ENCODE measurements at regions not wholly inside any gene's neighbourhood (a gene's known extent, or its start where the extent isn't known, plus 50 kb on each side); places are given as distances from the start of the nearest gene placed in this dataset.

DNA sequence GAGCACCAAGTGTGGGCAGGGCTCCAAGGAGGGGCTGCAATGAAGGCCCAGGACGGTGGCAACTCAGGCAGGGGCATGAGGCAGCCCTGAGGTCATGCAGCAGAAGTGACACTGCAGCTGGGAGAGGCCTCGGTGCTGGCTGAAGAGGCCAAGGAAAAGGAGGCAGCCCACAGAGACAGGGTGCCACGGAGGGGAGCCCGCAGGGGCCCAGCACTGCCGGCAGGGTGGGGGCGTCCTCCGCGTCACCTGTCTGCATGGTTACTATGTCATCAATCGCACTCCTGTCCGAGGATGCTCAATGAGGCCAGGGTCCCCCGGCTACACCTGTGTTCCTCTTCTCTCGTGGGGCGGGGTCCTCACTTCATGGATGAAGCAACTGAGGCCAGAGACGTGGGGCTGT is 123.1 kb downstream of the TUBA3C start:
- TF ChIP-seq SPI1 (IDR thresholded peaks at IDR 0.05; ENCODE audit: borderline replicate concordance, low read depth) = no peak
- TF ChIP-seq POLR2AphosphoS5 (IDR thresholded peaks at IDR 0.05; ENCODE audit: low read depth) = no peak
- TF ChIP-seq, protein P1, sequence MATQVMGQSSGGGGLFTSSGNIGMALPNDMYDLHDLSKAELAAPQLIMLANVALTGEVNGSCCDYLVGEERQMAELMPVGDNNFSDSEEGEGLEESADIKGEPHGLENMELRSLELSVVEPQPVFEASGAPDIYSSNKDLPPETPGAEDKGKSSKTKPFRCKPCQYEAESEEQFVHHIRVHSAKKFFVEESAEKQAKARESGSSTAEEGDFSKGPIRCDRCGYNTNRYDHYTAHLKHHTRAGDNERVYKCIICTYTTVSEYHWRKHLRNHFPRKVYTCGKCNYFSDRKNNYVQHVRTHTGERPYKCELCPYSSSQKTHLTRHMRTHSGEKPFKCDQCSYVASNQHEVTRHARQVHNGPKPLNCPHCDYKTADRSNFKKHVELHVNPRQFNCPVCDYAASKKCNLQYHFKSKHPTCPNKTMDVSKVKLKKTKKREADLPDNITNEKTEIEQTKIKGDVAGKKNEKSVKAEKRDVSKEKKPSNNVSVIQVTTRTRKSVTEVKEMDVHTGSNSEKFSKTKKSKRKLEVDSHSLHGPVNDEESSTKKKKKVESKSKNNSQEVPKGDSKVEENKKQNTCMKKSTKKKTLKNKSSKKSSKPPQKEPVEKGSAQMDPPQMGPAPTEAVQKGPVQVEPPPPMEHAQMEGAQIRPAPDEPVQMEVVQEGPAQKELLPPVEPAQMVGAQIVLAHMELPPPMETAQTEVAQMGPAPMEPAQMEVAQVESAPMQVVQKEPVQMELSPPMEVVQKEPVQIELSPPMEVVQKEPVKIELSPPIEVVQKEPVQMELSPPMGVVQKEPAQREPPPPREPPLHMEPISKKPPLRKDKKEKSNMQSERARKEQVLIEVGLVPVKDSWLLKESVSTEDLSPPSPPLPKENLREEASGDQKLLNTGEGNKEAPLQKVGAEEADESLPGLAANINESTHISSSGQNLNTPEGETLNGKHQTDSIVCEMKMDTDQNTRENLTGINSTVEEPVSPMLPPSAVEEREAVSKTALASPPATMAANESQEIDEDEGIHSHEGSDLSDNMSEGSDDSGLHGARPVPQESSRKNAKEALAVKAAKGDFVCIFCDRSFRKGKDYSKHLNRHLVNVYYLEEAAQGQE (IDR thresholded peaks at IDR 0.05; ENCODE audit: insufficient replicate concordance, low read depth) = no peak
- no peak for TF ChIP-seq GABPA (IDR thresholded peaks at IDR 0.05; ENCODE audit: low read depth)
- TF ChIP-seq, protein P2, sequence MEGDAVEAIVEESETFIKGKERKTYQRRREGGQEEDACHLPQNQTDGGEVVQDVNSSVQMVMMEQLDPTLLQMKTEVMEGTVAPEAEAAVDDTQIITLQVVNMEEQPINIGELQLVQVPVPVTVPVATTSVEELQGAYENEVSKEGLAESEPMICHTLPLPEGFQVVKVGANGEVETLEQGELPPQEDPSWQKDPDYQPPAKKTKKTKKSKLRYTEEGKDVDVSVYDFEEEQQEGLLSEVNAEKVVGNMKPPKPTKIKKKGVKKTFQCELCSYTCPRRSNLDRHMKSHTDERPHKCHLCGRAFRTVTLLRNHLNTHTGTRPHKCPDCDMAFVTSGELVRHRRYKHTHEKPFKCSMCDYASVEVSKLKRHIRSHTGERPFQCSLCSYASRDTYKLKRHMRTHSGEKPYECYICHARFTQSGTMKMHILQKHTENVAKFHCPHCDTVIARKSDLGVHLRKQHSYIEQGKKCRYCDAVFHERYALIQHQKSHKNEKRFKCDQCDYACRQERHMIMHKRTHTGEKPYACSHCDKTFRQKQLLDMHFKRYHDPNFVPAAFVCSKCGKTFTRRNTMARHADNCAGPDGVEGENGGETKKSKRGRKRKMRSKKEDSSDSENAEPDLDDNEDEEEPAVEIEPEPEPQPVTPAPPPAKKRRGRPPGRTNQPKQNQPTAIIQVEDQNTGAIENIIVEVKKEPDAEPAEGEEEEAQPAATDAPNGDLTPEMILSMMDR (IDR thresholded peaks at IDR 0.05; ENCODE audit: insufficient read depth, low read length) = no peak
- Histone ChIP-seq H3K27me3 (ENCODE audit: insufficient read depth, poor library complexity, severe bottlenecking) (no peaks in the 10 kb centered on the region), H3K4me3 (replicated peaks; ENCODE audit: insufficient read depth, low read length) (no peak overlapping the region), H3K27ac (replicated peaks) (no peak overlapping the region)
- no peak for DNase-seq (ENCODE audit: low read depth in 1 of 2, low spot score in 1 of 2)

DNA sequence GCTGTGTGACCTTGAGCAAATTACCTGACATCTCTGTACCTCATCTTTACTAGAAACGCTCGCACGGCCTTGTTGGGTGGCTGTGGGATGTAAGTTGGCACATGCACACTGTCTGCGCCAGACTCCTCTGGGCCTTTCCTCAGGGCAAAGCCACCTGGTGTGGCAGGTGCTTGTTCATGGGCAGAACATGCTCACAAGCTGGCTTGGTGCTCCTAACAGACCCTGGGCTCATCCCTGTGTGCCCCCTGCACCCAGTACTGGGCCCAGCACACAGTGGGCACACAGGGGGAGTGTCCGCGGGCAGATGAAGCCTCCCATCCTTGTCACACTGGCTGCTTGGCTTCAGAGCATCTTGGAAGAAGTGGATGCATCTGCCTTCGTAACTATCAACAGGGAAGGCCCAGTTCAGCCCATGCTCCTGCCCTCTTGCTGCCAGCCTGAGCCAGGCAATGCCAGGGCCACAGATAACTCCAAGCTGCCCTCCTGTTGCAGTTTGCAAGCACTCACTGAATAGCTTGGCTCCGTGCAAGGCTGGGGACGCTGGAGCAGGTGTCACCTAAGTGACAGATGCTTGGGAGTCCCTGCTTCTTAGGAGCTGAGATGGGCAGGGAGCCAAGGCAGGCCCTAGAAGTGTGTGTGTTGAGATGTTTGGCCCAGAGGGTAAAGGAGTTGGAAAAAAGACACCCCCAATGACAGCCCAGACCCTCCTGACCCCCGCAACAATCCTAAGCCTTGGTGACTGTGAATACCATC is 123.9 kb downstream of the TUBA3C start:
- DNase-seq (ENCODE audit: low read depth in 1 of 2, low spot score in 1 of 2) = no peak
- Histone ChIP-seq H3K27ac (replicated peaks) (no peak overlapping the region), H3K4me3 (replicated peaks; ENCODE audit: insufficient read depth, low read length) (no peak overlapping the region), H3K27me3 (ENCODE audit: insufficient read depth, poor library complexity, severe bottlenecking) (no peaks in the 10 kb centered on the region)
- TF ChIP-seq, protein P1 (IDR thresholded peaks at IDR 0.05; ENCODE audit: insufficient replicate concordance, low read depth) = no peak
- TF ChIP-seq, protein P2 (IDR thresholded peaks at IDR 0.05; ENCODE audit: insufficient read depth, low read length) = no peak
- TF ChIP-seq SPI1 (IDR thresholded peaks at IDR 0.05; ENCODE audit: borderline replicate concordance, low read depth) = no peak
- no peak for TF ChIP-seq POLR2AphosphoS5 (IDR thresholded peaks at IDR 0.05; ENCODE audit: low read depth)
- no peak for TF ChIP-seq GABPA (IDR thresholded peaks at IDR 0.05; ENCODE audit: low read depth)

DNA sequence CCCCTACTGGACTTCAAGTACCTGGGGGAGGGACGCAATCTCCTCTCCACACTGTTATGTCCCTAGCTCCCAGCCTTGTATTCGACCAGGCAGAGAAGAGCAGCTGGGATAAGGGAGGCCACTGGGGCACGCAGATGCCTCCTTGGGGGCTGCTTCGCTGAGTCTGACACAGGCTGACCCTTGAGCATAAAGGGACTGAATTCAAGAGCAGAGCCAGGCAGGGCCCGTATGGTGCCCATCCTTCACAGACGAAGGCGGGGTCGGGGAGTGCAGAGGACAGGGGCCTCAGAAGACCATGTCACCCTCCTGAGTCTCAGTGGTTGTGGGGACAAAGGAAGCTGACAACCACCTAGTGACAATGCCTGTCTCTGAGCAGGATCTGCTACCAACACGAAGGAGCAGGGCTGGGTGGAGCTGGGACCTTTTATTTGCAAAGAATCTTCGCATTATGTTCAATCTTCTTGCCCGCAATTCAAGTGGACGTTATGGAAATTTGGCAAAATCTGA is 124.6 kb downstream of the TUBA3C start:
- H3K27ac ChIP-seq (replicated peaks) = no peak overlapping the region
- H3K27me3 ChIP-seq (ENCODE audit: insufficient read depth, poor library complexity, severe bottlenecking) = no peaks in the 10 kb centered on the region
- no peak overlapping the region for H3K4me3 ChIP-seq (replicated peaks; ENCODE audit: insufficient read depth, low read length)
- no peak for DNase-seq (ENCODE audit: low read depth in 1 of 2, low spot score in 1 of 2)
- TF ChIP-seq, protein P1 (IDR thresholded peaks at IDR 0.05; ENCODE audit: insufficient replicate concordance, low read depth) = no peak
- TF ChIP-seq POLR2AphosphoS5 (IDR thresholded peaks at IDR 0.05; ENCODE audit: low read depth) (no peak), GABPA (IDR thresholded peaks at IDR 0.05; ENCODE audit: low read depth) (no peak), SPI1 (IDR thresholded peaks at IDR 0.05; ENCODE audit: borderline replicate concordance, low read depth) (no peak)
- TF ChIP-seq, protein P2 (IDR thresholded peaks at IDR 0.05; ENCODE audit: insufficient read depth, low read length) = no peak
